H1 (cell line): ENCODE measurements at regions not wholly inside any gene's neighbourhood (a gene's known extent, or its start where the extent isn't known, plus 50 kb on each side); places are given as distances from the start of the nearest gene placed in this dataset.

Experiments used
- CHD1 ChIP-seq: IDR thresholded peaks from 2 replicates; pipeline ENCODE4 v1.6.1; 2012; ENCODE audit warnings: low read depth, low read length, improper control_type of control experiment
- CTCF ChIP-seq, 3 experiments: IDR thresholded peaks; 1 replicate in 2 of 3; 2 replicates in 1 of 3; pipeline versions ENCODE4 v1.5.1 to v1.6.1; 2011; ENCODE audit warnings: low read length in 3 of 3, mild to moderate bottlenecking in 3 of 3, inconsistent platforms in 2 of 3, low read depth in 1 of 3, moderate library complexity in 1 of 3; ENCODE audit not compliant: insufficient read depth in 1 of 3; ENCODE audit errors: control extremely low read depth in 1 of 3
- EGR1 ChIP-seq: IDR thresholded peaks from 2 replicates; pipeline ENCODE4 v1.6.1; 2011; ENCODE audit warnings: low read depth, low read length, borderline replicate concordance
- FOSL1 ChIP-seq: IDR thresholded peaks from 2 replicates; pipeline ENCODE4 v1.6.1; 2011; ENCODE audit warnings: mild to moderate bottlenecking, low read depth, low read length, moderate library complexity; ENCODE audit not compliant: insufficient read depth
- JUN ChIP-seq: IDR thresholded peaks from 2 replicates; pipeline ENCODE4 v1.6.1; 2011; ENCODE audit warnings: low read depth, mild to moderate bottlenecking, improper control_type of control experiment, low read length
- KDM5A ChIP-seq: fragments of 200-600 bp; IDR thresholded peaks from 2 replicates; pipeline ENCODE4 v1.7.1; 2012; ENCODE audit warnings: mild to moderate bottlenecking, low read length, inconsistent platforms, mixed read lengths
- NANOG ChIP-seq: IDR thresholded peaks from 2 replicates; pipeline ENCODE4 v1.6.1; 2011; ENCODE audit warnings: low read length, low read depth, mild to moderate bottlenecking, inconsistent platforms; ENCODE audit not compliant: insufficient read depth, poor library complexity, severe bottlenecking
- POLR2A ChIP-seq, 2 experiments: IDR thresholded peaks; 1 replicate in 1 of 2; 2 replicates in 1 of 2; pipeline ENCODE4 v1.6.1; 2011; ENCODE audit warnings: low read depth in 2 of 2, low read length in 2 of 2, mild to moderate bottlenecking in 2 of 2; ENCODE audit errors: control extremely low read depth in 1 of 2
- POLR2AphosphoS5 ChIP-seq: IDR thresholded peaks from 2 replicates; pipeline ENCODE4 v1.6.1; 2011; ENCODE audit warnings: low read depth, low read length
- SIN3A ChIP-seq, 2 experiments: IDR thresholded peaks in 1 of 2; conservative IDR thresholded peaks in 1 of 2; 2 replicates each; pipeline ENCODE4 v1.6.1; 2011 to 2012; ENCODE audit warnings: low read length in 2 of 2, improper control_type of control experiment in 1 of 2, low read depth in 1 of 2, mild to moderate bottlenecking in 1 of 2

GRCh38 chr10:10096898-10097297 lies 920.8 kb upstream of the CELF2 start:
- TF ChIP-seq POLR2AphosphoS5 (no peak), POLR2A (IDR thresholded peaks at IDR 0.05; ENCODE audit: control extremely low read depth in 1 of 2, low read depth in 2 of 2, low read length in 2 of 2) (no peak), SIN3A (conservative IDR thresholded peaks at IDR 0.05 in 1 of 2, IDR thresholded peaks at IDR 0.05 in 1 of 2; ENCODE audit: low read depth in 1 of 2, low read length in 2 of 2) (no peak), CTCF (IDR thresholded peaks at IDR 0.05; ENCODE audit: control extremely low read depth in 1 of 3, insufficient read depth in 1 of 3, low read depth in 1 of 3, low read length in 3 of 3) (no peak), FOSL1 (no peak), KDM5A (no peak), JUN (no peak), NANOG (no peak), CHD1 (no peak), EGR1 (no peak)
